WI38 (cell line): ENCODE measurements at regions not wholly inside any gene's neighbourhood (a gene's known extent, or its start where the extent isn't known, plus 50 kb on each side); places are given as distances from the start of the nearest gene placed in this dataset.
"Not testable (repeated sequence)": the region's sequence is repeated elsewhere in the genome, so short reads cannot be mapped to it uniquely, and the experiment has no call there.

ENCODE experiments used
- H3K4me3 ChIP-seq: 2 replicates; pipeline ENCODE4 v1.5.1; 2011; ENCODE audit warnings: low read depth, mild to moderate bottlenecking, control low read depth, low read length
- TF ChIP-seq, protein P1 (sequence below): IDR thresholded peaks from 2 replicates; pipeline ENCODE4 v1.5.1; 2012; ENCODE audit warnings: low read depth, mild to moderate bottlenecking, control low read depth, low read length

DNA sequence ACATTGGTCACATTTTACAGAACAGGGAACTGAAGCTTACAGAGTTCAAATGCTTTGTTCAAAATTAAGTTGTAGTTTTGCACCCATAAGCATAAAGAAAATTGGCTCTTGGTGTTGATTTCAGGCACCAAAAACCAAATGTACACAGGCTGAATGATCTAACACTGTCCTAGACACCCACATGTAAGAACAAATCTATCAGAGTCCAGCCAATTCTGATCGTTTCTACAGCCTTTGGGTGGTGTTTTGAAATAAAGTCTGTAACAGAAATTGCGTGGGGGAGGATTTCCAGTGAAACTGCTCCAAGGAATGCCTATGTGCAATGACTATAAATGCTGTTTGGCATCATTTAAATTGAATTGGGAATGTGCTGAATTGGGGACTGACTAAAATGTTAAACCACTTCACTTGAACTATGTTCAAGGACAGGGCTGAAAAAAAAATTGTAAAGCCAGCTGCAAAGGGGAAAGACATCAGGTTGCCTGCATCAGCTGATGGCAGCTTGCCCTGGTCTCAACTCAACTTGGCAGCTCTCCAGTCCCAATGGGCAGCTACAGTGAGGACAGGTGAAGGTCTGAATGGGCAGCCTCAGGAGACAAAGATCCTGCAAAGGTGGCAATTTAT lies 92.2 kb upstream of the TRPC7 start:
- TF ChIP-seq, protein P1, sequence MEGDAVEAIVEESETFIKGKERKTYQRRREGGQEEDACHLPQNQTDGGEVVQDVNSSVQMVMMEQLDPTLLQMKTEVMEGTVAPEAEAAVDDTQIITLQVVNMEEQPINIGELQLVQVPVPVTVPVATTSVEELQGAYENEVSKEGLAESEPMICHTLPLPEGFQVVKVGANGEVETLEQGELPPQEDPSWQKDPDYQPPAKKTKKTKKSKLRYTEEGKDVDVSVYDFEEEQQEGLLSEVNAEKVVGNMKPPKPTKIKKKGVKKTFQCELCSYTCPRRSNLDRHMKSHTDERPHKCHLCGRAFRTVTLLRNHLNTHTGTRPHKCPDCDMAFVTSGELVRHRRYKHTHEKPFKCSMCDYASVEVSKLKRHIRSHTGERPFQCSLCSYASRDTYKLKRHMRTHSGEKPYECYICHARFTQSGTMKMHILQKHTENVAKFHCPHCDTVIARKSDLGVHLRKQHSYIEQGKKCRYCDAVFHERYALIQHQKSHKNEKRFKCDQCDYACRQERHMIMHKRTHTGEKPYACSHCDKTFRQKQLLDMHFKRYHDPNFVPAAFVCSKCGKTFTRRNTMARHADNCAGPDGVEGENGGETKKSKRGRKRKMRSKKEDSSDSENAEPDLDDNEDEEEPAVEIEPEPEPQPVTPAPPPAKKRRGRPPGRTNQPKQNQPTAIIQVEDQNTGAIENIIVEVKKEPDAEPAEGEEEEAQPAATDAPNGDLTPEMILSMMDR, result no peak
- no peak overlapping the region for H3K4me3 ChIP-seq

DNA sequence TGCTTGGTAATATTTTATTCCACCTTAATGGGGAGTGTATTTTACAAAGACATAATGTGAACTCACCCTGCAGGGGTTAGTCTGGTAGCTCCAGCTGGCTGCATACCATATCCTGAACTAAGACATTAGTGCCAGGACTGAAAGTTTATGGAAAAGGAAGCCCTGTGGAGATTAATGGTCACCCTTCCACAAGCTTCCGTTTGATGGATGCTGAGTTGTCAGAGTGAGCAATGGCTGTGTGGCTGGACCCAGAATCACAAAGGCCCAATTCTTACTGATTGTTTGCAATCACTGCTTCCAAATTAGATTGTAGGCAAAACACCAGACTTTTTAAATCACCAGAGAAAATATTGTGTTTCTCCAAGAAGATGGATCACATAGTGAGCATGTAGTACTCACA lies 90.1 kb upstream of the TRPC7 start:
- no peak overlapping the region for H3K4me3 ChIP-seq
- TF ChIP-seq, protein P1, result no peak

DNA sequence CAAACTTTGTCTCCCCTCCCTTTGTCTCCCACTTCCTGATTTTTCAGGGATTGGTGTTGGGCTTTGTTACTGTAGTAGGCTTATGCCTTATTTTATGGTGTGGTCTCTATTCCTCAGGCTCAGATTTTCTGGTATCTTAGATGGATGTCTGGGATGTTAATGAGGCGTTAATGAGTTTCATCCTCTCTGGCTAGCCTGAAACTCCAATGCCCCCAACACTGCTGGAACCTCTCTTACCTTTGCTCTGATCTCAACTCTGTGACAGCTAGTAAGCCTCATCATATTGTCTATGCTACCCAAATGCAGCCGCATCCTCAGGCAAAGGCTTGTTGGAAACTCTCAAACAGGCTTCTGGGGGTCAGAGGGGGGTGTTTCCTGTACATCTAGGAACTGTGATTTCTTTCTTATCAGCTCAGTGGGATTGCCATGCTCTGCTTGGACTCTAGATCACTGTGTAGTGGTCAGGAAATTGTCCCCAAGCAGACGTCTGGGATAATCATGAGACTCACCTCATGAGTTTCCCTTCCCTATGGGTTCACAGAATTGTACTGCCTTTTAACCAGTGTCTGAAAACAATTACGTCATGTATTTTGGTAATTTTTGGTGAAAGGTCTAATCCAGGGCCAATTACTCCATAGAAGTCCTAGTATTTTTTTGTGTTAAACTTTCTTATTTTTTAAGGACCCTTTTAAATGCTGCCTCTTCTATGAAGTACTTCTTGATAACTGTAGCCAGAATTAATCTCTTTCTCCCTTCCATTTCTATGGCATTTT lies 88.8 kb upstream of the TRPC7 start:
- H3K4me3 ChIP-seq, result no peak overlapping the region
- TF ChIP-seq, protein P1, result no peak

DNA sequence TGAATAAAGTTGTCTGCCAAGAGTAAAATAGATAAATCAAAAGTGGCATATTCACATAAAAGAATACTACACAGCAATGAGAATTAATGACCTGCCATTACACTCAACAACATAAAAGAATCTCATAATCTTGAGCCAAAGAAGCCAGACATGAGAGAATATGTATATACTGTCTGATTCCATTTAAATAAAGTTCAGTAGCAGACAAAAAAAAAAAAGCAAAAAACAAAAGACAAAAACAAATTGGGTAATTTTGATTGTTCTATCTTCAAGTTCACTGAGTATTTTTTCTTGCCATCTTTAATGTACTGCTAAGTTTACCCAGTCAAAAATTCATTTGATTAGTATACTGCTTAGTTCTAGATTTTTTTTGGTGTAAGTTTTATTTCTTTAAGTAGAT lies 87.9 kb upstream of the TRPC7 start:
- TF ChIP-seq, protein P1, result no peak

DNA sequence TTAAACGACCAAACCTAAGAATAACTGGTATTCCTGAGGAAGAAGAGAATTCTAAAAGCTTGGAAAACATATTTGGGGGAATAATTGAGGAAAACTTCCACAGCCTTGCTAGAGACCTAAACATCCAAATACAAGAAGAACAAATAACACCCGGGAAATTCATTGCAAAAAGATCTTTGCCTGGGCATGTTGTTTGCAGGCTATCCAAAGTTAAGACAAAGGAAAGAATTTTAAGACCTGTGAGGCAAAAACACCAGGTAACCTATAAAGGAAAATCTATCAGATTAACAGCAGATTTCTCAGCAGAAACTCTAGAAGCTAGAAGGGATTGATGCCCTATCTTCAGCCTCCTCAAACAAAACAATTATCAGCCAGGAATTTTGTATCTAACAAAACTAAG lies 82.2 kb upstream of the TRPC7 start:
- not testable (repeated sequence) for H3K4me3 ChIP-seq

More for the DNA sequence above, 87.9 kb upstream of the TRPC7 start:
- H3K4me3 ChIP-seq, result no peak overlapping the region

DNA sequence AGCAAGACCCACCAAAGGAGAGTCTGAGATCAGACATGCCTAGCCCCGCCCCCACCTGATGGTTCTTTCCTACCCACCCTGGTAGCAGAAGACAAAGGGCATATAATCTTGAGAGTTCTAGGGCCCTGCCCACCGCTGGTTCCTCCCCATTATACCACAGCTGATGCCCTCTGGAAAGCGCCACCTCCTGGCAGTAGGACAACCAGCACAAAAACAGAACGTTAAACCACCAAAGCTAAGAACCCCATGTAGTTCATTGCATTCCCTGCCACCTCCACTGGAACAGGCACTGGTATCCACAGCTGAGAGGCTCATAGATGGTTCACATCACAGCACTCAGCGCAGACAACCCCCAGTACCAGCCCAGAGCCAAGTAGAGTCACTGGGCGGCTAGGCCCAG lies 81.2 kb upstream of the TRPC7 start:
- no peak overlapping the region for H3K4me3 ChIP-seq
- TF ChIP-seq, protein P1, result no peak

DNA sequence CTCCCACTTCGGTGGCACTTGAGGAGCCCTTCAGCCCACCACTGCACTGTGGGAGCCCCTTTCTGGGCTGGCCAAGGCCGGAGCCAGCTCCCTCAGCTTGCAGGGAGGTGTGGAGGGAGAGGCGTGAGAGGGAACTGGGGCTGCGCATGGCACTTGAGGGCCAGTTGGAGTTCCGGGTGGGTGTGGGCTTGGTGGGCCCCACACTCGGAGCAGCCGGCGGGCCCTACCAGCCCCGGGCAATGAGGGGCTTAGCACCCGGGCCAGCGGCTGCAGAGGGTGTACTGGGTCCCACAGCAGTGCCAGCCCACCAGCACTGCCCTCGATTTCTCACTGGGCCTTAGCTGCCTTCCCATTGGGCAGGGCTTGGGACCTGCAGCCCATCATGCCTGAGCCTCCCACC lies 78.8 kb upstream of the TRPC7 start:
- not testable (repeated sequence) for H3K4me3 ChIP-seq

DNA sequence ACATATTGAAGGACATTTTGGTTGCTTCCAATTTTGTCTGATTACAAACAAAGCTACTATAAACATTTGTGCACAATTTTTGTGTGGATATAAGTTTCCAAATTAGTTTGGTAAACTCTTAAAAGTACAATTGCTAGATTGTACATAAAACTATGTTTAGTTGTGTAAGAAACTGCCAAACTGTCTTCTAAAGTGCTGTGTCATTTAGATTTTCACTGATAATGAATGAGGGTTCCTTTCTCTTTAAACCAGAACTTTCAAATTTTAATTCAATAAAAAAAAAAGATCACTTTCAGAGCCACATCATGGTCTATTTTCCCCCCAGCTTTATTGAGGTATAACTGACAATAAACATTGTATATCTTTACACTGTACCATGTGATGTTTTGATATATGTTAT lies 74.0 kb upstream of the TRPC7 start:
- TF ChIP-seq, protein P1, result no peak
- H3K4me3 ChIP-seq, result no peak overlapping the region
